Osteocyte (in vitro differentiated cells): ENCODE measurements at regions not wholly inside any gene's neighbourhood (a gene's known extent, or its start where the extent isn't known, plus 50 kb on each side); places are given as distances from the start of the nearest gene placed in this dataset.
A peak's percentile ranks its signal among the peaks of the same experiment; 100 is the strongest.

Experiments used
- DNase-seq: peaks from one replicate; pipeline ENCODE4 v3.0.0; 2021; ENCODE audit warnings: mixed read lengths; ENCODE audit not compliant: unreplicated experiment; ENCODE audit errors: extremely low spot score
- H3K27ac Mint-ChIP-seq: one replicate; pipeline ENCODE4 v1.8.0; 2021; ENCODE audit warnings: mild to moderate bottlenecking, mixed read lengths; ENCODE audit not compliant: unreplicated experiment
- H3K27me3 Mint-ChIP-seq: one replicate; pipeline ENCODE4 v1.8.0; 2021; ENCODE audit warnings: mixed read lengths; ENCODE audit not compliant: unreplicated experiment
- H3K36me3 Mint-ChIP-seq: one replicate; pipeline ENCODE4 v1.8.0; 2021; ENCODE audit warnings: mixed read lengths; ENCODE audit not compliant: unreplicated experiment
- H3K4me1 Mint-ChIP-seq: one replicate; pipeline ENCODE4 v1.8.0; 2021; ENCODE audit warnings: mixed read lengths; ENCODE audit not compliant: unreplicated experiment
- H3K4me3 Mint-ChIP-seq: one replicate; pipeline ENCODE4 v1.8.0; 2021; ENCODE audit warnings: mild to moderate bottlenecking, moderate library complexity, mixed read lengths; ENCODE audit not compliant: unreplicated experiment
- H3K9me3 Mint-ChIP-seq: one replicate; pipeline ENCODE4 v1.8.0; 2021; ENCODE audit warnings: mixed read lengths; ENCODE audit not compliant: unreplicated experiment
- TF ChIP-seq, protein P1 (sequence below): fragments of 200-600 bp; sonication (generic); IDR thresholded peaks from 2 replicates; pipeline ENCODE4 v1.5.0; 2021; ENCODE audit warnings: antibody characterized with exemption, mild to moderate bottlenecking, moderate library complexity

GRCh38 chr7:53531-53930 is 138.8 kb upstream of the FAM20C start:
- H3K27me3 Mint-ChIP-seq, result peaks cover 32% of the 10 kb centered on the region
- TF ChIP-seq, protein P1, sequence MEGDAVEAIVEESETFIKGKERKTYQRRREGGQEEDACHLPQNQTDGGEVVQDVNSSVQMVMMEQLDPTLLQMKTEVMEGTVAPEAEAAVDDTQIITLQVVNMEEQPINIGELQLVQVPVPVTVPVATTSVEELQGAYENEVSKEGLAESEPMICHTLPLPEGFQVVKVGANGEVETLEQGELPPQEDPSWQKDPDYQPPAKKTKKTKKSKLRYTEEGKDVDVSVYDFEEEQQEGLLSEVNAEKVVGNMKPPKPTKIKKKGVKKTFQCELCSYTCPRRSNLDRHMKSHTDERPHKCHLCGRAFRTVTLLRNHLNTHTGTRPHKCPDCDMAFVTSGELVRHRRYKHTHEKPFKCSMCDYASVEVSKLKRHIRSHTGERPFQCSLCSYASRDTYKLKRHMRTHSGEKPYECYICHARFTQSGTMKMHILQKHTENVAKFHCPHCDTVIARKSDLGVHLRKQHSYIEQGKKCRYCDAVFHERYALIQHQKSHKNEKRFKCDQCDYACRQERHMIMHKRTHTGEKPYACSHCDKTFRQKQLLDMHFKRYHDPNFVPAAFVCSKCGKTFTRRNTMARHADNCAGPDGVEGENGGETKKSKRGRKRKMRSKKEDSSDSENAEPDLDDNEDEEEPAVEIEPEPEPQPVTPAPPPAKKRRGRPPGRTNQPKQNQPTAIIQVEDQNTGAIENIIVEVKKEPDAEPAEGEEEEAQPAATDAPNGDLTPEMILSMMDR, result no peak
- H3K36me3 Mint-ChIP-seq, result no peaks in the 10 kb centered on the region
- DNase-seq, result peak; percentile 63
- no peaks in the 10 kb centered on the region for H3K9me3 Mint-ChIP-seq
- no peak overlapping the region for H3K27ac Mint-ChIP-seq
- H3K4me3 Mint-ChIP-seq, result no peak overlapping the region
- H3K4me1 Mint-ChIP-seq, result no peaks in the 10 kb centered on the region

DNA sequence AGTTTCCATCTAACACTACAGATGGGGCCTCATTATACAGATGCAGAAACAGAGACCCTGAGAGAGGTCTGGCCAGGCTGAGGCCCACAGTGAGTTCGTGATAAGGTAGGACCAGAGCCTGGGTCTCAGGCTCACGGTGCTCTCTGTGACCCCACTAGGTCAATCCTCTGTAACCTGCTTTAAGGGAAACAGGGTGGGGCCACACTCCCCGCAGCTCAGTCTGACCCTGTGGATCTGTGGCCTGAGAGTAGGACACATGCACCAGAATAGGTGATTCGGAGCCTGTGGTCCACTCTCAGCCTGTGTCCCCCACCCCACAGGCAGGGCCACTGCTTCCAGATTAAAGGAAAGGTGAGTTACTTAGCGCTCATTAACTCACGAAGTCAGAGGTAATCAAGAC is 137.8 kb upstream of the FAM20C start:
- TF ChIP-seq, protein P1, result no peak
- H3K4me1 Mint-ChIP-seq, result no peaks in the 10 kb centered on the region
- no peaks in the 10 kb centered on the region for H3K9me3 Mint-ChIP-seq
- peaks cover 32% of the 10 kb centered on the region for H3K27me3 Mint-ChIP-seq
- peak; percentile 67 for DNase-seq
- H3K27ac Mint-ChIP-seq, result no peak overlapping the region
- no peaks in the 10 kb centered on the region for H3K36me3 Mint-ChIP-seq
- no peak overlapping the region for H3K4me3 Mint-ChIP-seq

- TF ChIP-seq, protein P1, result no peak
- no peak overlapping the region for H3K27ac Mint-ChIP-seq
- no peaks in the 10 kb centered on the region for H3K36me3 Mint-ChIP-seq
- no peaks in the 10 kb centered on the region for H3K9me3 Mint-ChIP-seq
- H3K4me1 Mint-ChIP-seq, result no peaks in the 10 kb centered on the region
- no peak overlapping the region for H3K4me3 Mint-ChIP-seq
- H3K27me3 Mint-ChIP-seq, result peaks cover 26% of the 10 kb centered on the region
- DNase-seq, result peak; percentile 56
Measured at GRCh38 chr7:55690-56248, 136.6 kb upstream of the FAM20C start.

GRCh38 chr7:56291-56913 is 136.0 kb upstream of the FAM20C start:
- no peak overlapping the region for H3K4me3 Mint-ChIP-seq

DNA sequence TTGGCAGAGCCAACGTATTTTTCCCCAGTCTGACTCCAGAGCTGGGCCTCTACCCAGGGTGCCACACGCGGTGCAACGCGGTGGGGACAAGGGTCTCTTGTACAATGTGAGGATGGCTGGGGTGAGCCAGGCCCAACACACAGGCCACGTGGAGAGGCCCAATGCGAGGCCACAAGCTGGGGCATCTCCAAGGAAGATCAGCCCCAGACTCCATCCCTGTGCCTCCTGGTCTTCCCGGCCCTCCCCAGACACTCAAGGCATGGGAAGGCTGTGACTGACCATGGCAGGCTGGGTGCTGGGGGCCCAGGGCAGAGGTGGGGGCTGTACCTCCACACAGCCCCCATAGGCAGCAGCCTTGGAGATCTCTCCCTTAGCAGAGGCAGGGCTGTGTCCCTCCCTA is 135.3 kb upstream of the FAM20C start:
- DNase-seq, result peak; percentile 53
- Mint-ChIP-seq H3K27ac (no peak overlapping the region), H3K4me1 (no peaks in the 10 kb centered on the region), H3K36me3 (no peaks in the 10 kb centered on the region), H3K9me3 (no peaks in the 10 kb centered on the region), H3K27me3 (peaks cover 15% of the 10 kb centered on the region), H3K4me3 (no peak overlapping the region)
- TF ChIP-seq, protein P1, result no peak

More at GRCh38 chr7:56291-56913, 136.0 kb upstream of the FAM20C start:
- Mint-ChIP-seq H3K27ac (no peak overlapping the region), H3K27me3 (peaks cover 21% of the 10 kb centered on the region), H3K36me3 (no peaks in the 10 kb centered on the region), H3K4me1 (no peaks in the 10 kb centered on the region), H3K9me3 (no peaks in the 10 kb centered on the region)
- TF ChIP-seq, protein P1, result no peak
- peak; percentile 78 for DNase-seq
